ENCODE measurements at regions not wholly inside any gene's neighbourhood (a gene's known extent, or its start where the extent isn't known, plus 50 kb on each side); places are given as distances from the start of the nearest gene placed in this dataset.

GRCh38 chr15:50840520-50840919, 68.0 kb upstream of the AP4E1 start:
- no peak for TF ChIP-seq EZH2 (IDR thresholded peaks at IDR 0.05)
- no peak for TF ChIP-seq POLR2AphosphoS5 (IDR thresholded peaks at IDR 0.05; ENCODE audit: borderline replicate concordance, low read depth, low read length)
- no peak for TF ChIP-seq FOXP2 (optimal IDR thresholded peaks at IDR 0.05; ENCODE audit: control extremely low read depth, extremely low read length, insufficient read depth)
